ENCODE measurements at regions not wholly inside any gene's neighbourhood (a gene's known extent, or its start where the extent isn't known, plus 50 kb on each side); places are given as distances from the start of the nearest gene placed in this dataset.

DNA sequence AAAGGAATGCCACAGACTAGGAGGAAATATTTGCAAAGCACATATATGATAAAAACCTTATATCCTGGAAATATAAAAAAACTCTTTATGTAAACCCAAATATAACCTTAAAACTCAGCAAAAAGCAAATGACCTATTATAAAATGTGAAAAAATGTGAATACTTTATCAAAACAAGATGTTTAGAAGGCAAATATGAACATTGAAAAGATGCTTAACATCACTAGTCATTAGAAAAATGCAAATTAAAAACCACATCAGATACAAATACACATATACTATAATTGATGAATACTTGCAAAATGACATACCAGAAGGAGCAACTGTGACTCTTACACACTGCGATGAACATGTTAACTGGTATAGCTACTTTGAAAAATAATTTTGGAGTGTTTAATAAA, 511.2 kb upstream of the LRRC4C start:
- TF ChIP-seq, protein P1, sequence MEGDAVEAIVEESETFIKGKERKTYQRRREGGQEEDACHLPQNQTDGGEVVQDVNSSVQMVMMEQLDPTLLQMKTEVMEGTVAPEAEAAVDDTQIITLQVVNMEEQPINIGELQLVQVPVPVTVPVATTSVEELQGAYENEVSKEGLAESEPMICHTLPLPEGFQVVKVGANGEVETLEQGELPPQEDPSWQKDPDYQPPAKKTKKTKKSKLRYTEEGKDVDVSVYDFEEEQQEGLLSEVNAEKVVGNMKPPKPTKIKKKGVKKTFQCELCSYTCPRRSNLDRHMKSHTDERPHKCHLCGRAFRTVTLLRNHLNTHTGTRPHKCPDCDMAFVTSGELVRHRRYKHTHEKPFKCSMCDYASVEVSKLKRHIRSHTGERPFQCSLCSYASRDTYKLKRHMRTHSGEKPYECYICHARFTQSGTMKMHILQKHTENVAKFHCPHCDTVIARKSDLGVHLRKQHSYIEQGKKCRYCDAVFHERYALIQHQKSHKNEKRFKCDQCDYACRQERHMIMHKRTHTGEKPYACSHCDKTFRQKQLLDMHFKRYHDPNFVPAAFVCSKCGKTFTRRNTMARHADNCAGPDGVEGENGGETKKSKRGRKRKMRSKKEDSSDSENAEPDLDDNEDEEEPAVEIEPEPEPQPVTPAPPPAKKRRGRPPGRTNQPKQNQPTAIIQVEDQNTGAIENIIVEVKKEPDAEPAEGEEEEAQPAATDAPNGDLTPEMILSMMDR (IDR thresholded peaks at IDR 0.05; ENCODE audit: low read depth, low read length) = no peak
- no peak for TF ChIP-seq EZH2phosphoT487 (IDR thresholded peaks at IDR 0.05; ENCODE audit: low read depth)

Data from OCI-LY3 (cell line).